Activated gamma-delta T cell treated with Interleukin-2 at 50 U/mL for 16 hours (primary cell): ENCODE measurements at regions not wholly inside any gene's neighbourhood (a gene's known extent, or its start where the extent isn't known, plus 50 kb on each side); places are given as distances from the start of the nearest gene placed in this dataset.
"Not testable (repeated sequence)": the region's sequence is repeated elsewhere in the genome, so short reads cannot be mapped to it uniquely, and the experiment has no call there.

Experiments
- DNase-seq: peaks from one replicate; pipeline ENCODE4 v3.0.0-alpha.2; 2020

- DNase-seq = no peak
Measured at GRCh38 chr9:2355697-2355983, 265.9 kb upstream of the VLDLR start.

DNA sequence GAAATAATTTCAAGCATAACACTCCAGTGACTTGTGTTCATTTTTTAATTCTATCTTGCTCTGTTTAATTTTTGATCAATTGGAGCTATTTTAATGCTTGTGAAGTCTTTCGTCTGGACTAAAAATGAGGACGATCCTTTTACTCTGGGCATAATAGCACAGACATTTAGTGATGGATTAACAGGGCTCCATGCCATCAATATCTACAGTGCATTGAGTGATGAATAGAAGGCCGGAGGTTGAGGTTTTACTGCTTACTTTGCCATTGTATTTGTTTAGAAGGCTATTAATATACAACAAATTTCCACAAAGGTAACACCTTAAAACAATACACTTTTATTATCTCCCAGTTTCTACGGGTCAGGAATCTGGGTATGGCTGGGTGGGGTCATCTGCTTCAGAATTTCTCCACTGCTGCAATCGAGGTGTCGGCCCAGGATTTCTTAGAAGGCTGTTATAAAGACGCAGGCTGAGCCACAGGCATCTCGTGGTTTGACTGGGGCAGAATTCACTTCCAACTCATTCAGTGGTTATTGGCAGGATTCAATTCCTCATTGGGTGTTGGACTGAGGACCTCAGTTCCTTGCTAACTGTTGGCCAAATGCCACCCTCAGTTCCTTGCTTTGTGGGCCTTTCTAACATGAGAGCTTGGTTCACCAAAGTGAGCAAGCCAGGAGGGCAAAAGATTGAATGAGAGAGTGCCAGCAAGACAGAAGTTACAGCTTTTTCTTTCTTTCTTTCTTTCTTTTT, 265.4 kb upstream of the VLDLR start:
- DNase-seq = no peak

DNA sequence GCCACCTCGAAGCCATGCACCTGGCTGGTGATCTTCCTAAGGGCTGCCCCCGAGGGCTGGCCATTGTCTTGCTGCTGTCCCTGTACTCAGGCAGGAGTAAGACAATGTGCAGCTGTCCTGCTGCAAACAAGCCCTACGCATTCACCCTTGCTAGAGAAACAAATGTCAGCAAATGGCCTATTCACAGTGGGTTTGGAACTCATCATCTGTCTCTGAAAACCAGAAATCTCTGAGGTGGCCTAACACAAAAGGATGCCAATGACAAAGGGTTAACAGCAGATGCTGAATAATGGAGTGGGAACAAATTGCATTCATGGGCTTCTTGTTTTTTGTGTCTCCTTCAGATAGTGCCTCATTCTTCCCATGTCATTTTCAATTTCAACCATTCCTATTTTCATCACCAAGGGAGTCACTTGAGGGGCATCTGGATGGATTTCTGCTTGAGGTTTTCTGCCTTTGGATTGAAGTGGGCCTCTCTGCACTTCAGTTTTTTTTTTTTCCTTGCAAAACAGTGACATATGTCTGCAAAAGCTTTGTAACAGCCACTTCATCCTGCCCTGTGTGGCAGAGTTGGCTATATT, 261.6 kb upstream of the VLDLR start:
- no peak for DNase-seq

- DNase-seq = no peak
Measured at GRCh38 chr9:2362150-2362549, 259.4 kb upstream of the VLDLR start.

- DNase-seq = no peak
Measured at GRCh38 chr9:2363138-2363745, 258.3 kb upstream of the VLDLR start.

- DNase-seq = no peak
Measured at GRCh38 chr9:2363781-2364180, 257.8 kb upstream of the VLDLR start.

DNA sequence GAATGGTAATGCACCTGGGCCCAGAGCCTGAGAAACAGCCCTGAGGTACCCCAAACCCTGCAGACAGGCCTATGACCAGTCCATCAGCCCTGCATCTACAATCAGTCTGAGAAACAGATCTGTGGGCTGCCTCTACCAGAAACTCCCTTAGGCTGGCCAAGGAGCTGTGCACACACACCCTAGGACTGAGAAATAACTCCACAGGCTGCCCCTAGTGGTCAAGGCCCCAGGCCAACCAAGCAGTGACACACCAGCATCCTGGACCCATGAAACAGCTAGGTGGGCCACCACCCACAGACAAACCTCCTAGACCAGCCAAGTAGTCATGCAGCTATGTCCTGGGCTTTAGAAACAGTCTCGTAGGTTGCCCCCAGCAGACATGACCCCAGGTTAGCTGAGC, 253.6 kb upstream of the VLDLR start:
- no peak for DNase-seq

- no peak for DNase-seq
Measured at GRCh38 chr9:2373648-2374047, 247.9 kb upstream of the VLDLR start.

DNA sequence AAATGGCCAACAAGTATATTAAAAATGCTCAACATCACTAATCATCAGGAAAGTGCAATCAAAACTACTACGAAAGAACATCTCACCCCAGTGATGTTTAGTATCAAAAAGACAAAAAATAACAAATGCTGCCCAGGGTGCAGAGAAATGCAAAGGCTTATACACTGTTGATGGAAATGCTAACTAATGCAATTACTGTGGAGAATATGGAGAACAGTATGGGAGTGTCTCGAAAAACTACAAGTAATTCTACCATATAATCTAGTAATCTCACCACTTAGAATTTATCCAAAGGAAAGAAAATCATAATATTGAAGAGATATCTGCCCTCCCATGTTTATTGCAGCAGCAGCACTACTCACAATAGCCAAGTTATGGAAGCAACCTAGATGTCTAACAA, 246.5 kb upstream of the VLDLR start:
- DNase-seq = no peak

DNA sequence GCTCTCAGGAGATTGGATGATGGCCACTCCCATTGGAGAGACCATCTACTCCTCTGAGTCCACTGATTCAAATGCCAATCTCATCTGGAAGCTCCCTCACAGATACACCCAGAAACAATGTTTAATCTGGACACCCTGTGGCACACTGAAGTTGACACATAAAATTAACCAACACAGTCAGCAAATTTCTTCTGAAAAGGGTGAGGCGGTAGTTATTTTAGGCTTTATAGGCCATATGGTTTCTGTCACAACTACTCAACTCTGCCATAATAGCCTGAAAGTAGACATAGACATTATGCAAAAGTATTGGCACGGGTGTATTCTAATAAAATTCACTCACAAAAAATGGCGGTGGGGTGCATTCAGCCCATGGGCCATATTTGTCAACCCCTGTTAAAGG, 244.5 kb upstream of the VLDLR start:
- DNase-seq = no peak

- no peak for DNase-seq
Measured at GRCh38 chr9:2377834-2378233, 243.8 kb upstream of the VLDLR start.

DNA sequence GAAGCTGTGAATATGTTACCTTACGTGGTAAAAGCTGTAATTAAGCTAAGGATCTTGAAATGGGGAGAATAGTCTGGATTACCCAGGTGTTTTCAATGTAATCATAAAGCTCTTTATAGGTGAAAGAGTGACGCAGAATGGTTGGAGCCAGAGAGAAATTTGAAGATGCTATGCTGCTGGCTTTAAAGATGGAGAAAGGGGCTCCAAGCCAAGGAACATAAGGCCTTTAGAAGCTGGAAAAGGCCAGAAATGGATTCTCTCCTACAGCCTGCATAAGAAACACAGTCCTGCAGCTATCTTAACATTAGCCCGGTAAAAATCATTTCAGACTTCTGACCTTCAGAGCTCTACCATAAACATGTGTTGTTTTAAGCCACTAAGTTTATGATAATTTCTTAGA, 243.3 kb upstream of the VLDLR start:
- no peak for DNase-seq

DNA sequence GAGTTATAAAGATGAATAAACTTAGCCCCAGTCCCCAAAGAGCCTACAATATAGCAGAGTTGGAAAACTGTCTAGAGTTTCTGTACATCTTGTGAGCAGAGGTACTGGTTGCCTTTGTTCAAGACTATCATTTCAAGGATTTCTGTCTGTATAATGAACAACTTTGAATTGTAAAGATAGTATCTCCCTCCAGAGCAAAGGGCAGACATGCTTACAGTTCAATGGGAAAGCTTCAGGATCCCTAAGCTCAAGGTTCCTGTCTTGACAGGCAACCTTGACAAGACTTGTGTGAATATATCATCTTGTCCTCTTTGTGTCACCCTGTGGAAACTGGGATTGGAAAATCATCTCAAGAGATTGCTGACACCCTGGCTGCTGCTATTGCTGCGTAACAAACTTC, 242.8 kb upstream of the VLDLR start:
- no peak for DNase-seq

- no peak for DNase-seq
Measured at GRCh38 chr9:2384741-2385140, 236.8 kb upstream of the VLDLR start.

DNA sequence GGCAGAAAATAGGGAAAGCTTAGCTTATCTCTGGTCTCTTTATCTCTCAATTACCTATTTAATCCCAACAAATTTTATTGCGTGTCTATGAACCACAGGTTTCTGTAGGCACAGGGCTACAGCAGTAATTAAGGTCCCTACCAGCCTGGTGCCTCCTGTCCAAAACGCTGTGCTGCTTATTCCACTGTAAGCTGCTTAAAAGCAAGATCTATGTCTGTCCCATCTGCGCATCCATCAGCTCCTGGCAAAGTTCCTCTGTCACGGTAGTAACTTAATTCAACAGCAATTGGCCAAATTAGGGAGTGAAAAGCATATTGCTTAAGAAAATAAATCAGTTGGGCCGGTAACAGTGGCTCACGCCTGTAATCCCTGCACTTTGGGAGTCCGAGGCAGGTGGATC, 235.8 kb upstream of the VLDLR start:
- no peak for DNase-seq

DNA sequence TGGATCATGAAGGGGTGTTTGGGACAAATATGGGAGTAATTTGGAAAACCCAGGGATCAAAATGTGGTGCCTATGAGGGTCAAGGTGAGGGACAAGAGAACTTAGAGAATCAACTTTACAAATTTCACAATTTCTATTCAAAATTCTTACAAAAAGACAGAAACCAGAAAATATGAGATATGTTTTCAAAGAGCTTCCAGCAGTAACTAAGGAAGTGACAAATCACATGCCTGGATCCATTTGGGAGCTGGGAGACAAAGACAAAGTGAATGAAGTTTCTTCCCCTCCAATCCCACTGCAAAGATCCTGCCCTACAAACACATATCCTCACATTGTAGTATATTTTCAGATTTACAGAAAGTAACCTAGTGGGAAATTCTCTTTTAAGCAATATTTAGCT, 235.0 kb upstream of the VLDLR start:
- no peak for DNase-seq

DNA sequence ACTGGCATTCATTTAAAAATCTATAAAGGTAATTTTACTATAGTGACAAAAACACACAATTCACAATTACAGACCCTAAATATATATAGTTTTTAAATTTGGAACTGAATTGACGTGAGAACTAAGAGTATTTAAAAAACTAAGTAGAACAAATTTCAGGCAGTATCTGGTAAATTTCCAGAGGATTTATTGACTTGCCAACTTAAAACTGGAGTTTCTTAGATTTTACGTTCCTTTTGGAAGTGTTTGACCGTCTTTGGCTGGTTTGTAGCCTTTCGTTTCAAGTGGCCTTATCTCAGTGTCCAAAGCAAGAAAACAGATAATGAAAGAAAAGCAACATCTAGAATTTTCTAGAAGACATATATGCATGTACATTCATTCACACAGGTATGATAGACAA, 234.4 kb upstream of the VLDLR start:
- DNase-seq = no peak

DNA sequence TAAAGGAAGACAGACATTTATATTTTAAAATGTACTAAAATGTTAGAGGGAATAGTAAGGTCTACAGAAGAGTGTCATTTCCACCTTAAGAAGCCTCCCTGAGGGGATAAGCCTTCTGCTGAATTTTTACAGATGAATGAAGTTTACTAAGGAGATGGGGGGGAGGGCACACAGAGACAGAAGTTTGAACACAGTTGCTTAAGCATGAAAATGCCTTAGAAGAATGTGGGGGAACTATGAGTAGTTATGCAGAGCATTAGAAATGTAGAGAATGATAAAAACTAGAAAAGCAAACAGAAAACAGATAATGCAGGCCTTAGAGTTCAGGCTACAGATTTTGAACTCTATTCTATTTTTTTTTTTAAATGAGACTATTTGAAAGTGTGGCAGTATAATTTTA, 232.2 kb upstream of the VLDLR start:
- DNase-seq = no peak

GRCh38 chr9:2390028-2390427, 231.6 kb upstream of the VLDLR start:
- no peak for DNase-seq

DNA sequence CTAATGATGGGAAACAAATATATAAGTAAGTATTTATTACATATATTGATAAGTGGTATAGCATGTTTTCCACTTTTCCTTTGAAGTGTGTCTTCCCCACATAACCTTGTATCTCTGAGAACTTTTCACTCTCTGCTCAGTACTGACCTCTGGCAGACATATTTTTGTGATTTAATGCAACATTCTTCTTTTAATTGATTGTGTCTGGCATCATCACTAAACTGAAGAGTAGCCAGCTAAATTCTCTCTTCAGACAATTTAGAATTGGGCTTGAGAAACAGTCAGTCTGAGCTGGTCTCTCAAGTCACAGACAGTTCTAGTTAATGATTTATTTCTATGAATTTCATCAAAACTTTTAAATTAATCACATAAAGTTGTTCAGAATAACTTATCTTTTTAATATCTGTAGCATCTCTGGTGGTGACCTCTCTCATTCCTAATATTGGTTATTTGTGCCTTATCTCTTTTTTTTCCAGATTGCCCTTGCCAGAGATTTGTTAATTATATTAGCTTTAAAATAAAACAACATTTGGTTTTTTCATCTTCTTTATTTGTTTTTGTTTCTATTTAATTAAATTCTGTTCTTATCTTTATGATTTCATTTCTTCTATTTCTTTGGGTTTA, 230.0 kb upstream of the VLDLR start:
- DNase-seq = not testable (repeated sequence)

GRCh38 chr9:2394087-2394741, 227.4 kb upstream of the VLDLR start:
- DNase-seq = not testable (repeated sequence)

DNA sequence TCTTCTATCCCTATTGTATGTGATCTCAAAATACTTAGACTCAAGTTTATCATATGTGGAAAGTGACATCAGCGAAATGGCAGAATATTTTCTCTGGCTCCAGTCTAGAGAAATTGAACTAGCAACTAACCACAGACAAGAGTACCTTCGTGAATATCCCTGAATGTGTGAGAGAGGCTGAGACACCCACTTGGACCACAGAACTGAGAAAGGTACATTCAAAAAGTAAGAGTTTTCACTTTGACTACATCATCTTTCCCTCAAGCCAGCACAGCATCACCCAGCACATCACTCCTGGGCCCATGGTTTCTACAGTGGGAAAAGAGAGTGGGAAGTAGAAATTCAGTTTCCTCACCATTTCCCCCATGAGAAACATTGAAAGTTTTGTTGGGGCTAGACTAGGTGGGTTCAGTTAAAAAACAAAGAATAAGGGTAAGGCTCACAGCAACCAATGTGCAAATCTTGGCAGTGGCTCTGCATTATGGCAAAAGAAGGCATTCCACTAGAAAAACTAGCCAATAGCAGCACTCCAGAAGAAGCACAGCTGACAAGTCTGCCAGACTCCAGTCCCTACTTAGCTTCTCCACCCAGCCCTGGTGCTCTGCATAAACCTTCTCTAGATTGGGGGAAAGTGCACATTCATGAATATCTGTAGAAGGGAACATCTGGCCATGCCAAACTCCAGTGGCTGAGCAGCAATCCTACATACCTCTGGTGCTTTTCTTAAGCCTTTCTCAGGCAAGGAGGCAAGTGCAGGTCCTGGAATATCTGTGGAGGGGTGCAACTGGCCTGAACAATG, 225.6 kb upstream of the VLDLR start:
- no peak for DNase-seq
